CD14-positive monocyte (primary cell): ENCODE measurements at regions not wholly inside any gene's neighbourhood (a gene's known extent, or its start where the extent isn't known, plus 50 kb on each side); places are given as distances from the start of the nearest gene placed in this dataset.

ENCODE experiments used
- DNase-seq, 3 donors: peaks; one replicate each; pipeline ENCODE4 v3.0.0-alpha.2; 2011 to 2022
- H2AFZ ChIP-seq: 2 replicates; pipeline ENCODE4 v1.6.0; 2012; ENCODE audit warnings: mild to moderate bottlenecking, low read depth, low read length, inconsistent platforms; ENCODE audit not compliant: insufficient read depth, poor library complexity, severe bottlenecking
- H3K27ac ChIP-seq, 2 donors: 1 replicate in 1 of 2; 2 replicates in 1 of 2; pipeline ENCODE4 v1.5.1; 2012 to 2013; ENCODE audit warnings: low read length in 2 of 2, control low read depth in 1 of 2, inconsistent platforms in 1 of 2, low read depth in 1 of 2, mild to moderate bottlenecking in 1 of 2
- H3K27me3 ChIP-seq, 2 donors: one replicate each; pipeline versions ENCODE4 v1.6.0 to v1.6.1; 2011 to 2013; ENCODE audit warnings: low read length in 2 of 2; ENCODE audit not compliant: control insufficient read depth in 2 of 2, insufficient read depth in 2 of 2
- H3K36me3 ChIP-seq, 2 donors: replicated peaks in 1 of 2; 1 replicate in 1 of 2; 2 replicates in 1 of 2; pipeline versions ENCODE4 v1.5.1 to v1.6.1; 2012 to 2013; ENCODE audit warnings: low read length in 2 of 2, control low read depth in 1 of 2, inconsistent platforms in 1 of 2, mild to moderate bottlenecking in 1 of 2; ENCODE audit not compliant: insufficient read depth in 2 of 2, control insufficient read depth in 1 of 2
- H3K4me1 ChIP-seq, 2 donors: 1 replicate in 1 of 2; 2 replicates in 1 of 2; pipeline versions ENCODE4 v1.5.1 to v1.6.1; 2012 to 2013; ENCODE audit warnings: low read length in 2 of 2, control low read depth in 1 of 2, inconsistent platforms in 1 of 2, mild to moderate bottlenecking in 1 of 2, moderate library complexity in 1 of 2; ENCODE audit not compliant: insufficient read depth in 2 of 2, control insufficient read depth in 1 of 2
- H3K4me2 ChIP-seq: replicated peaks from 2 replicates; pipeline ENCODE3; 2012; ENCODE audit warnings: low read length, moderate library complexity, mild to moderate bottlenecking; ENCODE audit not compliant: poor library complexity, severe bottlenecking; ENCODE audit errors: extremely low read depth
- H3K4me3 ChIP-seq, 3 experiments: fragments of 200-600 bp in 1 of 3; sonication (generic) in 1 of 3; replicated peaks in 1 of 3; 1 replicate in 2 of 3; 2 replicates in 1 of 3; pipeline ENCODE4 v1.5.1; 2011 to 2013; ENCODE audit warnings: low read length in 3 of 3, mild to moderate bottlenecking in 3 of 3, control low read depth in 2 of 3, low read depth in 2 of 3, inconsistent platforms in 1 of 3, moderate library complexity in 1 of 3
- H3K79me2 ChIP-seq: 2 replicates; pipeline ENCODE4 v1.6.0; 2012; ENCODE audit warnings: mild to moderate bottlenecking, control low read depth, inconsistent platforms, low read length, moderate library complexity; ENCODE audit not compliant: insufficient read depth
- H3K9ac ChIP-seq: 2 replicates; pipeline ENCODE4 v1.6.0; 2017; ENCODE audit warnings: low read length, mild to moderate bottlenecking; ENCODE audit not compliant: insufficient read depth, poor library complexity, severe bottlenecking
- H3K9me3 ChIP-seq, 2 donors: replicated peaks in 1 of 2; 1 replicate in 1 of 2; 2 replicates in 1 of 2; pipeline versions ENCODE4 v1.5.1 to v1.6.1; 2012 to 2013; ENCODE audit warnings: low read length in 2 of 2, control low read depth in 1 of 2; ENCODE audit not compliant: control insufficient read depth in 1 of 2, insufficient read depth in 1 of 2
- H4K20me1 ChIP-seq: 2 replicates; pipeline ENCODE4 v1.6.0; 2012; ENCODE audit warnings: mild to moderate bottlenecking, low read length, control low read depth, moderate library complexity; ENCODE audit not compliant: insufficient read depth
- H3K27ac Mint-ChIP-seq, 7 donors: one replicate each; pipeline ENCODE4 v1.8.0; 2020; ENCODE audit warnings: mild to moderate bottlenecking in 7 of 7, mixed read lengths in 7 of 7, moderate library complexity in 6 of 7, inconsistent platforms in 2 of 7
- H3K27me3 Mint-ChIP-seq, 3 donors: one replicate each; pipeline ENCODE4 v1.8.0; 2021 to 2022; ENCODE audit warnings: low read depth in 3 of 3, mild to moderate bottlenecking in 3 of 3, mixed read lengths in 3 of 3, moderate library complexity in 3 of 3, inconsistent platforms in 1 of 3
- H3K36me3 Mint-ChIP-seq, 2 donors: one replicate each; pipeline ENCODE4 v1.8.0; 2020; ENCODE audit warnings: mixed read lengths in 2 of 2, inconsistent platforms in 1 of 2, mild to moderate bottlenecking in 1 of 2
- H3K4me1 Mint-ChIP-seq: one replicate; pipeline ENCODE4 v1.8.0; 2020; ENCODE audit warnings: mild to moderate bottlenecking, mixed read lengths
- H3K4me3 Mint-ChIP-seq, 2 donors: one replicate each; pipeline ENCODE4 v1.8.0; 2020; ENCODE audit warnings: mild to moderate bottlenecking in 2 of 2, mixed read lengths in 2 of 2, moderate library complexity in 1 of 2
- H3K9me3 Mint-ChIP-seq, 7 donors: one replicate each; pipeline ENCODE4 v1.8.0; 2020 to 2022; ENCODE audit warnings: mixed read lengths in 7 of 7, mild to moderate bottlenecking in 6 of 7, moderate library complexity in 6 of 7, inconsistent platforms in 2 of 7
- CTCF ChIP-seq: fragments of 200-600 bp; IDR thresholded peaks from one replicate; pipeline ENCODE4 v1.8.0; 2022; ENCODE audit warnings: antibody characterized with exemption, mild to moderate bottlenecking
- WGBS: methylation state at CpG from one replicate; pipeline ENCODE4 v1.1.5; 2013; ENCODE audit warnings: missing lambda C conversion rate; ENCODE audit not compliant: insufficient coverage; 5-methylcytosine and 5-hydroxymethylcytosine counted together
- intact Hi-C, 2 donors: fragments of 100-400 bp; cut with micrococcal nuclease; formaldehyde crosslinking; loops; one replicate each; pipeline versions ENCODE4 v1.15.0 to v1.15.1; 2023

GRCh38 chr1:30264672-30265025 lies 458.7 kb downstream of the MATN1 start:
- no peaks in the 10 kb centered on the region for H3K79me2 ChIP-seq
- DNase-seq: no peak
- TF ChIP-seq CTCF: no peak
- H2AFZ ChIP-seq: no peak overlapping the region
- no peaks in the 10 kb centered on the region for H3K4me1 Mint-ChIP-seq
- H3K36me3 ChIP-seq: no peaks in the 10 kb centered on the region
- intact Hi-C loops: no loop called here
- H3K9me3 Mint-ChIP-seq: peaks cover 0 to 9% (median 0%) of the 10 kb centered on the region in 7 donors
- no peaks in the 10 kb centered on the region for H3K9me3 ChIP-seq
- no peak overlapping the region for H3K27ac ChIP-seq
- no peak overlapping the region for H3K4me3 ChIP-seq
- H3K27ac Mint-ChIP-seq: no peak overlapping the region
- peaks cover 1 to 6% (median 4%) of the 10 kb centered on the region in 3 donors for H3K27me3 Mint-ChIP-seq
- H3K4me1 ChIP-seq: no peaks in the 10 kb centered on the region
- H3K4me3 Mint-ChIP-seq: no peak overlapping the region
- no peaks in the 10 kb centered on the region for H3K36me3 Mint-ChIP-seq
- no peak overlapping the region for H3K9ac ChIP-seq
- H4K20me1 ChIP-seq: no peaks in the 10 kb centered on the region
- no peak overlapping the region for H3K4me2 ChIP-seq
- H3K27me3 ChIP-seq: no peaks in the 10 kb centered on the region
- 88% methylated on average over 3 of the region's 4 CpGs for WGBS

- H3K4me3 Mint-ChIP-seq: no peak overlapping the region
- TF ChIP-seq CTCF: no peak
- DNase-seq: no peak
- H3K4me2 ChIP-seq: no peak overlapping the region
- H3K9me3 ChIP-seq: no peaks in the 10 kb centered on the region
- no peak overlapping the region for H3K9ac ChIP-seq
- H3K4me3 ChIP-seq: no peak overlapping the region
- H3K4me1 Mint-ChIP-seq: no peaks in the 10 kb centered on the region
- peaks cover 0 to 9% (median 0%) of the 10 kb centered on the region in 7 donors for H3K9me3 Mint-ChIP-seq
- intact Hi-C loops: no loop called here
- H3K36me3 Mint-ChIP-seq: no peaks in the 10 kb centered on the region
- H3K27ac Mint-ChIP-seq: no peak overlapping the region
- 86% methylated on average over 9 of the region's 9 CpGs for WGBS
- H3K27me3 ChIP-seq: no peaks in the 10 kb centered on the region
- H3K4me1 ChIP-seq: no peaks in the 10 kb centered on the region
- H3K36me3 ChIP-seq: no peaks in the 10 kb centered on the region
- no peak overlapping the region for H2AFZ ChIP-seq
- peaks cover 1 to 12% (median 6%) of the 10 kb centered on the region in 3 donors for H3K27me3 Mint-ChIP-seq
- H3K79me2 ChIP-seq: no peaks in the 10 kb centered on the region
- no peak overlapping the region for H3K27ac ChIP-seq
- H4K20me1 ChIP-seq: no peaks in the 10 kb centered on the region
These were observed 459.3 kb downstream of the MATN1 start for GRCh38 chr1:30263888-30264671.
